ENCODE measurements at regions not wholly inside any gene's neighbourhood (a gene's known extent, or its start where the extent isn't known, plus 50 kb on each side); places are given as distances from the start of the nearest gene placed in this dataset.

DNA sequence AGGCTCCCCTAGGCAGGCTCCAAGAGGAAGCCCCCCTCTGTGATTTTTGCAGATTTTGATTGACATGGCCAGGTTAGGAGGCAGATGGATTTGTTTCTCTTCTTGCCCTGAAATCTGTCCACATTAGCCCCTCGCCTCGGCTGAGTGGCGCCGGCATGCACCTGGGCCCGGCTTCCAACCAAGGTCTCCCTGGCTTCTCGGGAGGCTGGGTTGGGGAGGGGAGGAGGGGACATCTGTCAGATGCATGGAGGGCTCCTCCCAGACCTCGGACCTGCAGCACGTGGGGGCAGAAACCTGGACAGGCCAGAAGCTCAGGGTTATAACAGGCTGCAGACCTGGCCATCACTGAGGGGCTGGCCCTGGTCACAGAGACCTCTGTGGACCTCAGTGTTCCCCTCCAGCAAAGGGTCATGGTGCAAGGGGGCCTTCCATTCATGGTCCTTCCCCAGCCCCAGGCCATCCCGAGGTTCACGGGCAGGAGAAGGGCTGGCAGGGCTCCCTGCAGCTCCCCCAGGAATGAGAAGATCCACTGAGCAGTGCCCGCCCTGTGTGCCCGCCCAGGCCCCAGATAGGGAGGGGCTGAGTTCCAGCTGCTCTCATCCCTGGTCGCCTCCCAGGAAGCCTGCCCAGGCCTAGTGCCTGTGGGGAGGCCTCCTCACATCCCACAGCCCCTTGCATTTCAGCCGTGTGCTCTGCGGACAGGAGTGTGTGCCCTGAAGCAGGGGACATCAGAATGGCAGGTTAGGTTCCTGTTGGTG lies 747.8 kb downstream of the BRD1 start:
- no peak overlapping the region for H3K4me3 ChIP-seq
- no peaks in the 10 kb centered on the region for H3K4me1 ChIP-seq
- no peak overlapping the region for H3K27ac ChIP-seq
- no peaks in the 10 kb centered on the region for H3K36me3 ChIP-seq
- no peak for DNase-seq
- peaks cover 0 to 23% (median 0%) of the 10 kb centered on the region in 7 donors for H3K27me3 ChIP-seq (replicated peaks in 1 of 7)
- 76 to 85% (median 79%) methylated on average over 13 to 15 of the region's 15 CpGs for WGBS, 5 donors
- H3K9me3 ChIP-seq = no peaks in the 10 kb centered on the region
- intact Hi-C loops (cut with DNase I; ENCODE audit: low total_unique reads) = no loop called here
- TF ChIP-seq, protein P1, sequence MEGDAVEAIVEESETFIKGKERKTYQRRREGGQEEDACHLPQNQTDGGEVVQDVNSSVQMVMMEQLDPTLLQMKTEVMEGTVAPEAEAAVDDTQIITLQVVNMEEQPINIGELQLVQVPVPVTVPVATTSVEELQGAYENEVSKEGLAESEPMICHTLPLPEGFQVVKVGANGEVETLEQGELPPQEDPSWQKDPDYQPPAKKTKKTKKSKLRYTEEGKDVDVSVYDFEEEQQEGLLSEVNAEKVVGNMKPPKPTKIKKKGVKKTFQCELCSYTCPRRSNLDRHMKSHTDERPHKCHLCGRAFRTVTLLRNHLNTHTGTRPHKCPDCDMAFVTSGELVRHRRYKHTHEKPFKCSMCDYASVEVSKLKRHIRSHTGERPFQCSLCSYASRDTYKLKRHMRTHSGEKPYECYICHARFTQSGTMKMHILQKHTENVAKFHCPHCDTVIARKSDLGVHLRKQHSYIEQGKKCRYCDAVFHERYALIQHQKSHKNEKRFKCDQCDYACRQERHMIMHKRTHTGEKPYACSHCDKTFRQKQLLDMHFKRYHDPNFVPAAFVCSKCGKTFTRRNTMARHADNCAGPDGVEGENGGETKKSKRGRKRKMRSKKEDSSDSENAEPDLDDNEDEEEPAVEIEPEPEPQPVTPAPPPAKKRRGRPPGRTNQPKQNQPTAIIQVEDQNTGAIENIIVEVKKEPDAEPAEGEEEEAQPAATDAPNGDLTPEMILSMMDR (IDR thresholded peaks at IDR 0.05 in 8 of 11, conservative IDR thresholded peaks at IDR 0.05 in 3 of 11) = no peak
- TF ChIP-seq POLR2AphosphoS5 (IDR thresholded peaks at IDR 0.05) (no peak), POLR2A (IDR thresholded peaks at IDR 0.05) (no peak)

DNA sequence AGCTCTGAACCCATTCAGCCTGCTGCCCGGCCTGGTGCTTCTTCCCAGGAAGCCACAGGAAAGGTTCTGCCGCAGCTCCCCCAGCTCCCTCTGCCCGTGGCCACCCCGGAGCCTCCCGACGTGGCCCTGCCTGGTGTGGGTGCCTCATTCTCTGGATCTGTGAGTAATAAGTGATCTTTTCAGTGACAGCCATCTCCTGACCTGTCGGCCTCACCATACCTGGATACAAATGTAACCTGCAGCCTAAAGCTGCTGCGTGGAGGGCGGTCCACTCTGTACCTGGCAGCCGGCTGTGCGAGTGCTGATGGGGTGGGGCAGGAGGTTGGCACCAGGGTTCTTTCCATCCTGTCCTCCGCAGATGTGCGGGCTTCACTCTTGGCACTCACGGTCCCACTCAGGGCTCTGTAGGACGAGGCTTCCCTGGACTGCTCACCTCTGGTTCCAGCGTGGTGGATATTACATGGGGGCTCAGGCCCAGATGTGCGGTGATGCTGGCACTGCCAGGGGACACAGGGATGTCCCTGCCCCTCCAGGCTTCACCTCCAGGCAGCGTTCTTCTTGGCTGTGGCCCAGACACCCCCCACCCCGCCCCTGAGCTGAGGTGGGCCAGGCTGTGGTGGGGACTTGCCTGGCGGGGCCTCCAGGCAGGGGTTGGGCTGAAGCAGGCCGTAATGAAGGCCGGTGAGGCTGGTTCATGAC lies 748.5 kb downstream of the BRD1 start:
- WGBS, 5 donors = 80 to 89% (median 83%) methylated on average over 6 to 22 of the region's 22 CpGs
- no peaks in the 10 kb centered on the region for H3K4me1 ChIP-seq
- H3K4me3 ChIP-seq = no peak overlapping the region
- H3K27ac ChIP-seq = no peak overlapping the region
- no peaks in the 10 kb centered on the region for H3K9me3 ChIP-seq
- intact Hi-C loops (cut with DNase I; ENCODE audit: low total_unique reads) = no loop called here
- H3K27me3 ChIP-seq (replicated peaks in 1 of 7) = peaks cover 0 to 23% (median 0%) of the 10 kb centered on the region in 7 donors
- no peaks in the 10 kb centered on the region for H3K36me3 ChIP-seq
- DNase-seq = no peak
- TF ChIP-seq POLR2A (IDR thresholded peaks at IDR 0.05) (no peak), POLR2AphosphoS5 (IDR thresholded peaks at IDR 0.05) (no peak)
- TF ChIP-seq, protein P1 (IDR thresholded peaks at IDR 0.05 in 8 of 11, conservative IDR thresholded peaks at IDR 0.05 in 3 of 11) = no peak

DNA sequence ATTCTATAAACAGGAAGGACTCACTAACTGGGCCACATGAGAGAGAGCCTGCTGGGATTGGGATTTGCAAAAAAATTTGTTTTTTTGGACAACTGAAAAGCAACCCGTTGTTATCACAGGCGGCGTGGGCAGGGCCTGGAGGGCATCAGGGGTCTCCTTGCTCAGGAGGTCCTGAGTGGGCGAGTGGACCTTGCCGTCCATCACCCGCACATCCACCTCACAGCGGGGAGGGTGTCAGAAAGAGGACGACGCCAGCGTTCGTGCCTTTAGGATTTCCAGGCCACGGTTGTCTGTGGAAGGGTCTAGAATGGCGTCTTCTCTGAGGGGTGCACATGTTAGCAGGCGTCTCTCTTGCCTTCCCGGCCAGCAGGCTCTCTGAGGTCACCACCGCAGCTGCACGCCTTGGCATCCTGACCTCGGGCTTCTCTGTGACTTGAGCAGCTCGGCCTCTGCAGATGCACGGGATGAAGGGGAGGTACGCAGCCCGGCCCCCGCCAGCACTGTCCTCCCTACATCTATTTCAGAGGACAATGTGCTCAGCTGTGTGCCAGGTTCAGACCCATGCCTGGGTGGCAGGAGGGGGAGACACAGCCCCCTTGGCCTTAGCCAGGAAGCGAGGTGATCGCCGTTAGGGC lies 749.5 kb downstream of the BRD1 start:
- Histone ChIP-seq H3K36me3 (no peaks in the 10 kb centered on the region), H3K4me3 (no peak overlapping the region), H3K9me3 (no peaks in the 10 kb centered on the region), H3K27ac (no peak overlapping the region), H3K27me3 (replicated peaks in 1 of 7) (peaks cover 0 to 23% (median 0%) of the 10 kb centered on the region in 7 donors), H3K4me1 (no peaks in the 10 kb centered on the region)
- intact Hi-C loops (cut with DNase I; ENCODE audit: low total_unique reads) = no loop called here
- no peak for DNase-seq
- WGBS, 5 donors = 78 to 83% (median 82%) methylated on average over 21 to 26 of the region's 26 CpGs
- TF ChIP-seq POLR2A (IDR thresholded peaks at IDR 0.05) = no peak
- TF ChIP-seq POLR2AphosphoS5 (IDR thresholded peaks at IDR 0.05) = no peak
- TF ChIP-seq, protein P1 (IDR thresholded peaks at IDR 0.05 in 8 of 11, conservative IDR thresholded peaks at IDR 0.05 in 3 of 11) = no peak

DNA sequence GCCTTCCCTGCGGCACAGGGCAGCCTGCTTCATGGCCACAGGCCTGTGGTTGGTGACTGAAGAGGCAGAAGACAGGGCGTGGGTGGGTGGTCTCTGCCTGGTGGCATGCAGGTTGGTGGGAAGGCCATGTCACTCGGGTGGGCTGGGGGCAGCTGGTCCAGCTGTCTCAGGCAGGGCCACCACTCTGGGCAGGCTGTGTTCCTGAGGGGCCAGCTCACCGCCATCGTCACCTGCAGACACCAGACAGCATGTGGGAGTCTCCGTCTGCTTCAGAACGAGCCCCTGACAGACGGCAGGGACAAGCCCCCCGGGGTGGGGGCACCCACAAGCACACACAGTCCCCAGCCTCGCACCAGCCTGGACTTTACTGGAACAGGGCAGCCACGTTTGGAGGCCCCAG lies 750.1 kb downstream of the BRD1 start:
- Histone ChIP-seq H3K36me3 (no peaks in the 10 kb centered on the region), H3K4me1 (no peaks in the 10 kb centered on the region), H3K9me3 (no peaks in the 10 kb centered on the region), H3K27ac (no peak overlapping the region), H3K27me3 (replicated peaks in 1 of 7) (peaks cover 0 to 23% (median 0%) of the 10 kb centered on the region in 7 donors), H3K4me3 (no peak overlapping the region)
- intact Hi-C loops (cut with DNase I; ENCODE audit: low total_unique reads) = no loop called here
- 55 to 72% (median 67%) methylated on average over 5 to 11 of the region's 11 CpGs for WGBS, 5 donors
- no peak for DNase-seq
- no peak for TF ChIP-seq POLR2A (IDR thresholded peaks at IDR 0.05)
- TF ChIP-seq POLR2AphosphoS5 (IDR thresholded peaks at IDR 0.05) = no peak
- TF ChIP-seq, protein P1 (IDR thresholded peaks at IDR 0.05 in 8 of 11, conservative IDR thresholded peaks at IDR 0.05 in 3 of 11) = no peak

Measured in spleen (tissue), 11 donors.